ENCODE measurements at regions not wholly inside any gene's neighbourhood (a gene's known extent, or its start where the extent isn't known, plus 50 kb on each side); places are given as distances from the start of the nearest gene placed in this dataset.
"Not testable (repeated sequence)": the region's sequence is repeated elsewhere in the genome, so short reads cannot be mapped to it uniquely, and the experiment has no call there.

- no peak overlapping the region for H3K4me3 ChIP-seq (ENCODE audit: low read length)
- H3K27me3 ChIP-seq (ENCODE audit: control insufficient read depth, low read length) = no peaks in the 10 kb centered on the region
- no peak for TF ChIP-seq EZH2phosphoT487 (IDR thresholded peaks at IDR 0.05; ENCODE audit: borderline replicate concordance, low read length)
- TF ChIP-seq CTCF (IDR thresholded peaks at IDR 0.05; ENCODE audit: low read depth, low read length, poor library complexity, severe bottlenecking) = peak; percentile 76
- no peaks in the 10 kb centered on the region for H3K4me1 ChIP-seq (ENCODE audit: control insufficient read depth, low read length)
- no peak overlapping the region for H3K4me2 ChIP-seq (ENCODE audit: low read length)
- H3K9me3 ChIP-seq (ENCODE audit: control insufficient read depth, insufficient read depth, low read length) = no peaks in the 10 kb centered on the region
- no peaks in the 10 kb centered on the region for H3F3A ChIP-seq (ENCODE audit: control insufficient read depth, insufficient read depth)
- H3K79me2 ChIP-seq (ENCODE audit: control insufficient read depth, low read length) = no peaks in the 10 kb centered on the region
- H4K20me1 ChIP-seq (ENCODE audit: control insufficient read depth, insufficient read depth, low read depth, low read length) = no peaks in the 10 kb centered on the region
- H3K27ac ChIP-seq (ENCODE audit: low read depth, low read length) = no peak overlapping the region
- H3K36me3 ChIP-seq (ENCODE audit: control insufficient read depth, low read length) = no peaks in the 10 kb centered on the region
- no peaks in the 10 kb centered on the region for H3K9me2 ChIP-seq (replicated peaks; ENCODE audit: control insufficient read depth, low read length)
These were observed 72.2 kb upstream of the EPB41L4A start for GRCh38 chr5:112491257-112491656.

DNA sequence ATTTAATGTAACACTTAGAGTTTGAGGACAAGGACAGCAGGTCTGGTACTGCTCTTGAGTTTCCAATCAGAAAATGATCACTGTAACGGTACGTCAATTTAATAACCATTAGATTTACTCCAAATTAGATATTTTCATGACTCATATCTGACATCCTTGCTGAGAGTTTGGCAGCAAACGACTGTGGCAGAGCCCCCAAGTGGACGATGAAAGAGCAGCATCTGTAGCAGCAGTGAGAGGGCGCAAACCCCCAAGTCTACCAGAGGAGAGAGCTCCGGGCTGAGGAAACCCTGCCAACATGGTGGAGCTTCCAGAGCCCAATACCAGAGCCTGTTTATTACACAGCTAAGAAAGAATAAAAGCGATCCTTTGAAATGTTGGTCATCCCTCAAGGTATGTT is 73.2 kb upstream of the EPB41L4A start:
- no peaks in the 10 kb centered on the region for H3K27me3 ChIP-seq (ENCODE audit: control insufficient read depth, low read length)
- no peak overlapping the region for H3K4me2 ChIP-seq (ENCODE audit: low read length)
- H3K4me3 ChIP-seq (ENCODE audit: low read length) = no peak overlapping the region
- no peaks in the 10 kb centered on the region for H3F3A ChIP-seq (ENCODE audit: control insufficient read depth, insufficient read depth)
- H3K4me1 ChIP-seq (ENCODE audit: control insufficient read depth, low read length) = no peaks in the 10 kb centered on the region
- H3K27ac ChIP-seq (ENCODE audit: low read depth, low read length) = no peak overlapping the region
- H3K9me3 ChIP-seq (ENCODE audit: control insufficient read depth, insufficient read depth, low read length) = no peaks in the 10 kb centered on the region
- H3K9me2 ChIP-seq (replicated peaks; ENCODE audit: control insufficient read depth, low read length) = no peaks in the 10 kb centered on the region
- H3K79me2 ChIP-seq (ENCODE audit: control insufficient read depth, low read length) = no peaks in the 10 kb centered on the region
- no peaks in the 10 kb centered on the region for H4K20me1 ChIP-seq (ENCODE audit: control insufficient read depth, insufficient read depth, low read depth, low read length)
- TF ChIP-seq CTCF (IDR thresholded peaks at IDR 0.05; ENCODE audit: low read depth, low read length, poor library complexity, severe bottlenecking) = peak; percentile 90
- TF ChIP-seq EZH2phosphoT487 (IDR thresholded peaks at IDR 0.05; ENCODE audit: borderline replicate concordance, low read length) = no peak
- H3K36me3 ChIP-seq (ENCODE audit: control insufficient read depth, low read length) = no peaks in the 10 kb centered on the region

GRCh38 chr5:112503749-112504501 is 84.8 kb upstream of the EPB41L4A start:
- not testable (repeated sequence) for H3K9me2 ChIP-seq (replicated peaks; ENCODE audit: control insufficient read depth, low read length); H3K4me2 ChIP-seq (ENCODE audit: low read length); H3K4me1 ChIP-seq (ENCODE audit: control insufficient read depth, low read length); H3K36me3 ChIP-seq (ENCODE audit: control insufficient read depth, low read length); H3K27ac ChIP-seq (ENCODE audit: low read depth, low read length); H3K79me2 ChIP-seq (ENCODE audit: control insufficient read depth, low read length); H3K4me3 ChIP-seq (ENCODE audit: low read length); H3K9me3 ChIP-seq (ENCODE audit: control insufficient read depth, insufficient read depth, low read length); H3F3A ChIP-seq (ENCODE audit: control insufficient read depth, insufficient read depth); H4K20me1 ChIP-seq (ENCODE audit: control insufficient read depth, insufficient read depth, low read depth, low read length); H3K27me3 ChIP-seq (ENCODE audit: control insufficient read depth, low read length)

DNA sequence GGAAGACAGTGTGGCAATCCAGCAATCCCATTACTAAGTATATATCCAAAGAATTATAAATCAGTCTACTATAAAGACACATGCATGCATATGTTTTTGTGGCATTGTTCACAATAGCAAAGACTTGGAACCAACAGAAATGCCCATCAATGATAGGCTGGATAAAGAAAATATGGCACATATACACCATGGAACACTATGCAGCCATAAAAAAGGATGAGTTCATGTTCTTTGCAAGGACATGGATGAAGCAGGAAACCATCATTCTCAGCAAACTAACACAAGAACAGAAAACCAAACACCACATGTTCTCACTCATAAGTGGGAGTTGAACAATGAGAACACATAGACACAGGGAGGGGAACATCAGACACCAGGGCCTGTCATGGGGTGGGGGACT is 90.0 kb upstream of the EPB41L4A start:
- H3K9me2 ChIP-seq (replicated peaks; ENCODE audit: control insufficient read depth, low read length); H3K27ac ChIP-seq (ENCODE audit: low read depth, low read length); H3K36me3 ChIP-seq (ENCODE audit: control insufficient read depth, low read length); H3F3A ChIP-seq (ENCODE audit: control insufficient read depth, insufficient read depth); H3K4me1 ChIP-seq (ENCODE audit: control insufficient read depth, low read length); H3K4me3 ChIP-seq (ENCODE audit: low read length); H3K9me3 ChIP-seq (ENCODE audit: control insufficient read depth, insufficient read depth, low read length); H3K79me2 ChIP-seq (ENCODE audit: control insufficient read depth, low read length); H3K4me2 ChIP-seq (ENCODE audit: low read length); H4K20me1 ChIP-seq (ENCODE audit: control insufficient read depth, insufficient read depth, low read depth, low read length); H3K27me3 ChIP-seq (ENCODE audit: control insufficient read depth, low read length): not testable (repeated sequence)
